Vagina (tissue), 2 donors: ENCODE measurements at regions not wholly inside any gene's neighbourhood (a gene's known extent, or its start where the extent isn't known, plus 50 kb on each side); places are given as distances from the start of the nearest gene placed in this dataset.

ENCODE experiments used
- CTCF ChIP-seq, 3 experiments: fragments of 450-650 bp in 2 of 3; fragments of 200-600 bp in 1 of 3; sonication (generic) in 1 of 3; IDR thresholded peaks; one replicate each; pipeline ENCODE4 v1.5.1; 2017 to 2019; ENCODE audit warnings: antibody characterized with exemption in 3 of 3, mild to moderate bottlenecking in 2 of 3, moderate library complexity in 2 of 3
- POLR2A ChIP-seq, 2 donors: fragments of 450-650 bp; IDR thresholded peaks; one replicate each; pipeline ENCODE4 v1.6.1; 2017; ENCODE audit warnings: antibody characterized with exemption in 2 of 2, mild to moderate bottlenecking in 2 of 2, moderate library complexity in 2 of 2
- POLR2AphosphoS5 ChIP-seq, 2 donors: sonication (generic); formaldehyde crosslinking; IDR thresholded peaks; one replicate each; pipeline ENCODE4 v1.9.0; 2017; ENCODE audit warnings: antibody characterized with exemption in 2 of 2, mild to moderate bottlenecking in 2 of 2, low read depth in 1 of 2; ENCODE audit not compliant: insufficient read depth in 1 of 2

GRCh38 chr9:94178927-94179326, 80.2 kb upstream of the ZNF169 start:
- TF ChIP-seq CTCF (IDR thresholded peaks at IDR 0.05) (no peak), POLR2A (IDR thresholded peaks at IDR 0.05) (no peak), POLR2AphosphoS5 (IDR thresholded peaks at IDR 0.05; ENCODE audit: insufficient read depth in 1 of 2, low read depth in 1 of 2) (no peak)
